SJSA1 (cell line): ENCODE measurements at regions not wholly inside any gene's neighbourhood (a gene's known extent, or its start where the extent isn't known, plus 50 kb on each side); places are given as distances from the start of the nearest gene placed in this dataset.
"Not testable (repeated sequence)": the region's sequence is repeated elsewhere in the genome, so short reads cannot be mapped to it uniquely, and the experiment has no call there.

ENCODE experiments used
- DNase-seq, 2 experiments: peaks; one replicate each; pipeline ENCODE4 v3.0.0-alpha.2; 2015 to 2020; ENCODE audit warnings: low spot score in 2 of 2, low read depth in 1 of 2
- H3K27ac ChIP-seq: fragments of 250-450 bp; sonication (Bioruptor Pico); 2 replicates; pipeline ENCODE4 v1.5.1; 2020; ENCODE audit warnings: mild to moderate bottlenecking, moderate library complexity
- H3K27me3 ChIP-seq: fragments of 250-450 bp; sonication (Bioruptor Pico); replicated peaks from 2 replicates; pipeline ENCODE4 v1.5.1; 2020; ENCODE audit warnings: mild to moderate bottlenecking, moderate library complexity
- H3K36me3 ChIP-seq: fragments of 250-450 bp; sonication (Bioruptor Pico); 2 replicates; pipeline ENCODE4 v1.5.1; 2020; ENCODE audit warnings: mild to moderate bottlenecking
- H3K4me1 ChIP-seq: fragments of 250-450 bp; sonication (Bioruptor Pico); replicated peaks from 2 replicates; pipeline ENCODE4 v1.6.1; 2021; ENCODE audit warnings: mild to moderate bottlenecking
- H3K4me3 ChIP-seq: fragments of 250-450 bp; sonication (Bioruptor Pico); 2 replicates; pipeline ENCODE4 v1.5.1; 2020; ENCODE audit warnings: mild to moderate bottlenecking
- H3K9me3 ChIP-seq: fragments of 250-450 bp; sonication (Bioruptor Pico); replicated peaks from 2 replicates; pipeline ENCODE4 v1.5.1; 2020; ENCODE audit warnings: mild to moderate bottlenecking

DNA sequence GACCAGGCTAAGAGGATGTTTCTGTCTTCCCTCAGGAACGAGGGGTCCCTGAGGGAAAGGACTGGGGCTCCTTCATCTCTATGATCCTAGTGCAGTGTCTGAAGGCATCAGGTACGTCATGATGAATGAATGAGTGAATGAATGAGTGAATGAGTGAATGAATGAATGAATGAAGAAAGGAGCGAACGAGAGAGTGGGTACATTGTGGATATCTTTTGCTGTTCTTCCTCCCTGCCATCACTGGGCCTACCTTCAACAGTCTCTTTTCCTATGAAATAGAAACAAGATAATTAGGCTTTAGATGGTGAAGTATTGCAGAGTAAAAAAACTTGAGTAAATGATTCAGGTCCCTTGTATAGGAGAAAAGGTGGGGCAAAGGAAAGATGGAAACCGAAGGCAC lies 111.3 kb upstream of the CRHR1 start:
- H3K27me3 ChIP-seq, result peaks cover 26% of the 10 kb centered on the region
- H3K36me3 ChIP-seq, result no peaks in the 10 kb centered on the region
- no peak overlapping the region for H3K4me3 ChIP-seq
- H3K4me1 ChIP-seq, result no peaks in the 10 kb centered on the region
- no peaks in the 10 kb centered on the region for H3K9me3 ChIP-seq
- DNase-seq, result no peak
- no peak overlapping the region for H3K27ac ChIP-seq

DNA sequence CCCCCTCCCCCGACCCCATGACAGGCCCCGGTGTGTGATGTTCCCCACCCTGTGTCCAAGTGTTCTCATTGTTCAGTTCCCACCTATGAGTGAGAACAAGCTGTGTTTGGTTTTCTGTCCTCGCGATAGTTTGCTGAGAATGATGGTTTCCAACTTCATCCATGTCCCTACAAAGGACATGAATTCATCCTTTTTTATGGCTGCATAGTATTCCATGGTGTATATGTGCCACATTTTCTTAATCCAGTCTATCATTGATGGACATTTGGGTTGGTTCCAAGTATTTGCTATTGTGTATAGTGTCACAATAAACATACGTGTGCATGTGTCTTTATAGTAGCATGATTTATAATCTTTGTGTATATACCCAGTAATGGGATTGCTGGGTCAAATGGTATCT lies 110.4 kb upstream of the CRHR1 start:
- H3K9me3 ChIP-seq, H3K4me3 ChIP-seq, H3K4me1 ChIP-seq, H3K27ac ChIP-seq, DNase-seq, H3K36me3 ChIP-seq: not testable (repeated sequence)
- H3K27me3 ChIP-seq, result peaks cover 32% of the 10 kb centered on the region

- H3K4me1 ChIP-seq, result no peaks in the 10 kb centered on the region
- DNase-seq, result no peak
- H3K36me3 ChIP-seq, result no peaks in the 10 kb centered on the region
- H3K4me3 ChIP-seq, result no peak overlapping the region
- no peak overlapping the region for H3K27ac ChIP-seq
- H3K27me3 ChIP-seq, result peaks cover 28% of the 10 kb centered on the region
- peaks cover 2% of the 10 kb centered on the region; the same call in 1 of the 2 replicates for H3K9me3 ChIP-seq
Observed at GRCh38 chr17:45675012-45675411, 109.1 kb upstream of the CRHR1 start.

DNA sequence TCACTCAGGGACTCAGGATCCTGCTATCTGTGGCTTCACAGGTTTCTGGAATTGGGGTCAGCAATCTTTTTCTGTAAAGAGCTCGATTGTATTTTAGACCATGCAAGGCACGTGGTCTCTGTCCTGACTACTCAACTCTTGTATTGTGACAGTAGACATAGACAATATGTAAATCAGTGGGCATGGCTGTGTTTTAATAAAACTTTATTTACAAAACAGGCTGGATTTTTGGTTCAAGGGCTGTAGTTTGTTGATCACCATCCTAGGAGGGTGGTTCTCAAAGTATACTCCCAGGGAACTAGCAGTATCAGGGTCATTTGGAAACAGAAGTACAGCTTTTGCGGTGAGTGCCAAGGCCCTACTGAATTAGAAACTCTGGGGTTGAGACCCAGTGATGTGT lies 108.2 kb upstream of the CRHR1 start:
- no peak for DNase-seq
- Histone ChIP-seq H3K9me3 (peaks cover 3% of the 10 kb centered on the region; the same call in 1 of the 2 replicates), H3K27ac (no peak overlapping the region), H3K4me3 (no peak overlapping the region), H3K36me3 (no peaks in the 10 kb centered on the region), H3K27me3 (peaks cover 22% of the 10 kb centered on the region), H3K4me1 (no peaks in the 10 kb centered on the region)

- Histone ChIP-seq H3K36me3 (no peaks in the 10 kb centered on the region), H3K27ac (no peak overlapping the region), H3K4me1 (no peaks in the 10 kb centered on the region), H3K27me3 (peaks cover 27% of the 10 kb centered on the region), H3K4me3 (no peak overlapping the region), H3K9me3 (peaks cover 3% of the 10 kb centered on the region; the same call in 1 of the 2 replicates)
- DNase-seq, result no peak
Observed at GRCh38 chr17:45676695-45677094, 107.4 kb upstream of the CRHR1 start.

DNA sequence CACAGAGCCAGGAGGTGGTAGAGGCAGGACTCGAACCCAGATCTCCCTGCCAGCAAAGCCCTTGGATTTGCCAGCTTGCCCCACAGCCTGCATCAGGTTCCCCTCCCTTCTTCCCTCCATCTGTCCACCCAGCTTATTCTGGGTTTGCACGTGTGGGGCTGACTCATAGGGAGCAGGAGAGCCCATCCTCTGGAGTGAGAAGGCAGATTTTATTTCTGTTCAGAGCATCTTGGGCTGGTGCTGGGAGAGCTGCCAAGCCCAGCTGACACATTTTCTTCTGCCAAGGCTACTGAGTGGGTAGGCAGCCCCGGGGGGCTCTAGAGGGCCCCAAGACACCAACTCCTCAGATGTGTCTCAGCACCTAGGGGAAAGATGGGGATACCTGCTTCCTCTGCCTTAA lies 106.3 kb upstream of the CRHR1 start:
- H3K4me3 ChIP-seq, result no peak overlapping the region
- no peak for DNase-seq

GRCh38 chr17:45679426-45679825 lies 104.7 kb upstream of the CRHR1 start:
- H3K4me3 ChIP-seq, result no peak overlapping the region

More for the DNA sequence above, 106.3 kb upstream of the CRHR1 start:
- H3K27ac ChIP-seq, result no peak overlapping the region
- peaks cover 38% of the 10 kb centered on the region for H3K27me3 ChIP-seq
- peaks cover 3% of the 10 kb centered on the region; the same call in 1 of the 2 replicates for H3K9me3 ChIP-seq
- no peaks in the 10 kb centered on the region for H3K4me1 ChIP-seq
- no peaks in the 10 kb centered on the region for H3K36me3 ChIP-seq

GRCh38 chr17:45680360-45680759 lies 103.8 kb upstream of the CRHR1 start:
- H3K9me3 ChIP-seq, result peaks cover 3% of the 10 kb centered on the region; the same call in 1 of the 2 replicates
- DNase-seq, result no peak
- no peak overlapping the region for H3K4me3 ChIP-seq
- H3K27me3 ChIP-seq, result peaks cover 58% of the 10 kb centered on the region
- no peaks in the 10 kb centered on the region for H3K4me1 ChIP-seq
- no peak overlapping the region for H3K27ac ChIP-seq
- no peaks in the 10 kb centered on the region for H3K36me3 ChIP-seq

More at GRCh38 chr17:45679426-45679825, 104.7 kb upstream of the CRHR1 start:
- H3K4me1 ChIP-seq, result no peaks in the 10 kb centered on the region
- H3K27me3 ChIP-seq, result peaks cover 52% of the 10 kb centered on the region
- H3K36me3 ChIP-seq, result no peaks in the 10 kb centered on the region
- no peak for DNase-seq
- no peak overlapping the region for H3K27ac ChIP-seq
- peaks cover 3% of the 10 kb centered on the region; the same call in 1 of the 2 replicates for H3K9me3 ChIP-seq

GRCh38 chr17:45681706-45682105 lies 102.4 kb upstream of the CRHR1 start:
- H3K9me3 ChIP-seq, result peaks cover 3% of the 10 kb centered on the region; the same call in 1 of the 2 replicates
- no peak overlapping the region for H3K27ac ChIP-seq
- H3K36me3 ChIP-seq, result no peaks in the 10 kb centered on the region
- no peak for DNase-seq
- no peaks in the 10 kb centered on the region for H3K4me1 ChIP-seq
- H3K4me3 ChIP-seq, result no peak overlapping the region
- peaks cover 62% of the 10 kb centered on the region for H3K27me3 ChIP-seq

GRCh38 chr17:45686250-45686649 lies 97.9 kb upstream of the CRHR1 start:
- DNase-seq, result no peak
- Histone ChIP-seq H3K4me1 (no peaks in the 10 kb centered on the region), H3K27me3 (peaks cover 83% of the 10 kb centered on the region), H3K9me3 (no peaks in the 10 kb centered on the region), H3K4me3 (no peak overlapping the region), H3K27ac (no peak overlapping the region), H3K36me3 (no peaks in the 10 kb centered on the region)

GRCh38 chr17:45687594-45687993 lies 96.5 kb upstream of the CRHR1 start:
- DNase-seq, result no peak
- no peak overlapping the region for H3K27ac ChIP-seq
- no peaks in the 10 kb centered on the region for H3K4me1 ChIP-seq
- H3K27me3 ChIP-seq, result peaks cover 82% of the 10 kb centered on the region
- H3K4me3 ChIP-seq, result no peak overlapping the region
- no peaks in the 10 kb centered on the region for H3K9me3 ChIP-seq
- no peaks in the 10 kb centered on the region for H3K36me3 ChIP-seq

DNA sequence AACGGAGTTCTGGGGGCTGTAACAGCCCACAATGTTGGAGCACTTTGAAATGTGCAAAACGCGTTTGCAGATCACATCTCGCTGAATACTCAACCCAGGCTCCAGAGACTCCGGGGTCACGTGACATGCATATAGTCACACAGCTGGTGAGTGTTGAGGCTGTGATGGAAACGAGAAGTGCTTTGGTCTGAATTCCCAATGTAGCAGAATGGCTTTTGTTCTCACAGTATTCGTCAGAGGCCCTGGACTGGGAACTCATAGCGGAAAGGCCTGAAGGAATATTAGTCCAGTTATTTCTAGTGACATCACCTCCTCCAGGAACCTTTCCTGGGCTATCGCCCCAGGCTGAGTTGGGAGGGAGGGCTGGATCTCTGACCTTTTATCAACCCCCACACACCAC lies 95.8 kb upstream of the CRHR1 start:
- H3K36me3 ChIP-seq, result no peaks in the 10 kb centered on the region
- H3K9me3 ChIP-seq, result no peaks in the 10 kb centered on the region
- H3K27ac ChIP-seq, result no peak overlapping the region
- H3K4me1 ChIP-seq, result no peaks in the 10 kb centered on the region
- H3K27me3 ChIP-seq, result peaks cover 82% of the 10 kb centered on the region
- DNase-seq, result no peak
- no peak overlapping the region for H3K4me3 ChIP-seq

DNA sequence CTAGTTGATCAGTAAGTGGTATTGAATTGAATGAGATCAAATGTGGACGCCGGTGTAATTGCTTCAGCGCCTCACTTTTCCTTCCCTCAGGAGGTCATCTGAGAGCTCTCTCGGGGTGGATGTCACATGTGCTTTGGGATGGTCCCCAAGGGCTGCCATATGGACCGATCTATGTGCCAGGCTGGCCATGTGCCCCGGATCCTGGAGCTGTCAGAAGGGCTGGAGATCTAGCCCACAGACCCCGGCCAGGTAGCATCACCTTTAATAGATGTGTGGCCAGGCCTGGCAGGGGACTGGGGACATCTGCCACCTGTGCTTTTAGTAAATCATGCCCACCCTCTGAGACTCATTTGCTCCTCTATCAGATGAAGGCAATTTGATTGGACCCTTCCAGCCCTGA lies 95.3 kb upstream of the CRHR1 start:
- Histone ChIP-seq H3K4me1 (no peaks in the 10 kb centered on the region), H3K4me3 (no peak overlapping the region), H3K27me3 (peaks cover 84% of the 10 kb centered on the region), H3K36me3 (no peaks in the 10 kb centered on the region), H3K9me3 (no peaks in the 10 kb centered on the region), H3K27ac (no peak overlapping the region)
- no peak for DNase-seq

DNA sequence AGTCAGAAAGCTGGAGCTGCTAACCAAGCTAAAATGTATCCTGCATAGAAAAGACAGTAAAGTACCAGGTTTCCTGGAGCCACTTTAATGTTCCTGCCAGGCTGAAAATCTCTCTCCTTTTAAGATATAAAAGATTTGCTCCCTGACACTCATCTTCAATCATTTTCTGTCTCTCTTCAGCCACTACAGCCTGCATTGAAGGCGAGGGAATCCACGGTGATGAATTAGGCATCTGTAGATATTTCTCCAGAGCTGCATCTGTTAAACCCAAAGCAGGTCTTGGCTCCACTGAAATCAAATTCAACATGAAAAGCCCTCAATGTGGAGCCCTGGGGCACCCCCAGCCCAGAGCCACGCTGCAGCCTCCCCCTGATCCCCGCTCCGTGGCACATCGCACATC lies 94.7 kb upstream of the CRHR1 start:
- DNase-seq, result no peak
- Histone ChIP-seq H3K27me3 (peaks cover 83% of the 10 kb centered on the region), H3K4me3 (no peak overlapping the region), H3K36me3 (no peaks in the 10 kb centered on the region), H3K9me3 (no peaks in the 10 kb centered on the region), H3K27ac (no peak overlapping the region), H3K4me1 (no peaks in the 10 kb centered on the region)

DNA sequence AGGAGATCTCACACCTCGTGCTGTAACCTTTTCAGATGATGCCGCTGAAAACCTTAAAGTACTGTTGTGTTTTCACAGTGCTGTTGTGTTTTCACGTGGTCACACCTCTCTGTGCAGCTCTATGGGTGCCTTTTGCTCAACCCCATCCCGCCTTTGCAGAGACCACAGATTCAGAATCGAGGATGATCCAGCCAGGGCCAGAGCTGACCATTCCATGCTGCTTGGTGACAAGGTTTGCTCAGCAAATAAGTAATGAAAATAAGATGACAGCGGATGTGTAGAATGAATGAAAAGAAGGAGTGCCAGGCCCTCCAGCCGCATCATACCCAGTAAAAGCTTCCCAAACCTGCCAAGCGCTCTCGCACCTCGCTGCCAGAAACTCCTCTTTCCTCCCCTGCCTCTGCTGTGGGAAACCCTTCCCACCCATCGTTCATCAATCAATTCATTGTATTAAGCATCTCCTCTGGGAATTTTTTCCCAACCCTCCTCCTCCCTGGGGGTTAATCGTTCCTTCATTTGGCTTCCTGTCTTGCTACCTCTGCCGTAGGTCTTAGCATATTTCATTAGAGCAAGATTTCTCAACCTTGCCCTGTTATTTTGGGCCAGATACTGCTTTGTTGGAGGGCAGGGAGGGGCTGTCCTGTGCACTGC lies 93.4 kb upstream of the CRHR1 start:
- DNase-seq, result no peak

More for the DNA sequence above, 93.4 kb upstream of the CRHR1 start:
- Histone ChIP-seq H3K4me3 (no peak overlapping the region), H3K9me3 (no peaks in the 10 kb centered on the region), H3K27ac (no peak overlapping the region), H3K27me3 (peaks cover 82% of the 10 kb centered on the region), H3K4me1 (no peaks in the 10 kb centered on the region), H3K36me3 (no peaks in the 10 kb centered on the region)
